Non-pigmented ciliary epithelial cell (primary cell): ENCODE measurements at regions not wholly inside any gene's neighbourhood (a gene's known extent, or its start where the extent isn't known, plus 50 kb on each side); places are given as distances from the start of the nearest gene placed in this dataset.

Experiments
- DNase-seq: peaks from one replicate; pipeline ENCODE4 v3.0.0-alpha.2; 2010; ENCODE audit warnings: low read depth

DNA sequence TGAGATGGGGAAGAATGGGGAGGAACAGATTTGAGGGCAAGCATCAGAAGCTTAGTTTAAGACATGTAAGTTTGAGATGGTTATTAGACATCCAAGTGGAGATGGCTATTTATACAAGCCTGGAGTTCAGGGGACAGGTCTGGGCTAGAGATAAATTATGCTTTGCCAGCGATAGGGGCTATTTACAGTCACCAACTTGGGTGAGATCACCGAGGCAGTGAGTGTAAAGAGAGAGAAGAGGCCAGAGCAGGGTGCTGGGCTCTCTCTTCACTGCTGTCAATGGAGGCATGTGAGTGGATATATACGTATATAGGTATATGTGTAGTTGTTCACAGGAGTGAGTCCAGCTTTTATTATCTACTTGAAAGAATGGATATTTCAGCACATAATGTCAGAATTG lies 81.0 kb downstream of the QPCT start:
- no peak for DNase-seq

DNA sequence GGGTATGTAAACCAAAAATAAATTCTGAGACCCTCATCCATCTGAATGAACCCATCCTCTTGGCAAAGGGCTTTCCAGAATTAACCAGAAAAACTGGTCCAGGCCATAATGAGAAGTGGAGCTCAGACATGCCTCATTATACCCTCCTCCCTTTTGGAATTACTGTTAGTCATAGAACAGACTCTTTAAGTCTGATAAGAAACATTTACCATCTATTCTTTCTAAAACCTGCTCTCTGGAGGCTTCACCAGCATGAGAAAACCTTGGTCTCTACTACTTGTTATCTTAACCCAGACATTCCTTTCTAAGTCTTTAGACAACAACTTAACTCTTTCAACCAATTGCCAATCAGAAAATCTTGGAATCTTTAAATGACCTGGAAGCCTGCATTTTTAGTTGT lies 82.8 kb downstream of the QPCT start:
- no peak for DNase-seq

DNA sequence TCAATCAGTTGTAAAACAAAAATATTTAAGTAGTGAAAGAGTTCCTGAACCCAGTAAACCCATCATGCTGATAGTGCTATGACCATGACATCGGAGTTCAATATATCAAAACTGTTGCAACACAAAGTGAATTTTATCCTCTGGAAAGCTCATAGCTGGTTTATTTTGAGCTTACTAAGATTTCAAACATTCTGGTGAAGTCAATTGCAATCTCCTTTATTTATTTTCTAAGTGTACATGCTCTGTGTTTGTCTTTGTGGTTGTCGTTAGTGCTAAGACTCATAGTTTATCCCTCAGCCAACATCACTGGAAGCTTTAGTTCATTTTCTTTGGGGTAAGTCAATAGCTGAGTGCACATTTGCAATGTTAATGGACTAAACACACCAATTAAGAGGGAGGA lies 91.9 kb downstream of the QPCT start:
- DNase-seq, result no peak

DNA sequence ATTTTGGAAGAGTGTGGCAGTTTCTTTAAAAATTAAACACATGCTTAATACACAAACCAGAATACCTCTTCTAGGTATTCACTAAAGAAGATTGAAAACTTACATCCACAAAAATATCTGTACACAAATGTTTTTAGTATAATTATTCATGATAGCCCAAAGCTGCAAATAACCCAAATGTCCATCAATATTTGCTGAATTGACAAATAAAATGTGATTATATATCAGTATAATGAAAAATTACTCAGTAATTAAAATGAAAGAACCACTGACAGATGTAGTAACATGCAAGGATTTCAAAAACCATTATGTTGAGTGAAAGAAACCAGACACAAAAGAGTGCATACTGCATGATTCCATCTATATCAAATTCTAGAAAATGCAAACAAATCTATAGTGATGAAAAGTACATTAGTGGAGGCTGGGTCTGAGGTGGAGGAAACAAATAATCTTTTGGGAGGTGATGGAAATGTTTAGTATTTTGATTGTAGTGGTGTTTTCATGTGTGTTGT lies 94.8 kb downstream of the QPCT start:
- no peak for DNase-seq

DNA sequence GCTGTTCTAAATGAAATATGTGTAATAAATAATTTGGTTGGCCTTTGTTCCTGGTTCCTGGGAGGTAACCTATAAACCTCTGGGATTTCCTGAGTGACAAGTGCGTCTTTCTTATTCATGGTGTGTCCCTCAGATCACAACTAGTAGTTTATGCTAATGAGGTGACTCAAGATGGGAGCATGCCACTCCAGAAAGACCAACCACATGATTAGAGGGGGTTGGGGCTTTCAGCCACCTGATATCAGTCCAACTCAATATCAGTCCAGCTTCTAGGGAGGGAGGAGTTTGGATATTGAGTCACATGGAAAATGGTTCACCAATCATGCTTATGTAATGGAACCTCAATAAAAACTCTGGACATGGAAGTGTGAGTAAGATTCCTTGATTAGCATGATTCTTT lies 96.6 kb downstream of the QPCT start:
- DNase-seq, result no peak

DNA sequence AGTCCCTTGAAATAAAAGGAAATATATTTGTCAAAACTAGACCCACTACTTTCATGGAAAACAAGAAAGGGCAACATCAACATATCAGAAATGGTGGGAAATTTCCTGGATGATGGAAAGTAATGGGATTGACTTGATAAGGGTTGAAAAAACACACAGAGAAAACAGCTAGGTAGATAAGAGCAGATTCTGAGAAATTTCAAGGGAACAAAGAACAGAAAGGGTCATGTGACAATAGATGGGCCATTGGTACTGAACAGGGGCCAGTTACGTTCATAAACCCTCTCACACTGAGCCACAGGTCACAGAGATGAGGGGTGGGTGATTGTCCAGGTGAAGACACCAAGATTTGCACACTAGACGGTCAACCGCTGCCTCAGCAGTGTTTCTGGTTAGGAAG lies 98.7 kb downstream of the QPCT start:
- DNase-seq, result no peak

DNA sequence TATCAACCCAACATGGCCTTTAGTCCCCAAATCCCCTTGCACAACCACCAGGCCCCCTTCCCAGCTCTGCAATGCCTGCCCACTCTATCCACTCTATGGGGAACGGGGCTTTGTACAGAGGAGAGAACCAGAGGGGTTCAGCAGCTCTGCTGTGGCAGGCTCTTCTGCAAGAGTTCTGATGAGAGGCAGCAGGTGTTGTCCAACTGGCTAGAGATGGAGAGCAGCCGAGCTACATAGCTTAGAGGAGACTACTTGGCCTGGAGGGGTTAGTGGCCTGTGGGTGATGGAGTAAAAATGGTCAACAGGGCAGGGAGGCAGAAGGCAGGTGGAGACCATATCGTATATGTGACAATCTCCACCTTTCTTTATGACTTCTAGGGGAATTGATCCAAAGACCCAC lies 103.0 kb downstream of the QPCT start:
- DNase-seq, result no peak

DNA sequence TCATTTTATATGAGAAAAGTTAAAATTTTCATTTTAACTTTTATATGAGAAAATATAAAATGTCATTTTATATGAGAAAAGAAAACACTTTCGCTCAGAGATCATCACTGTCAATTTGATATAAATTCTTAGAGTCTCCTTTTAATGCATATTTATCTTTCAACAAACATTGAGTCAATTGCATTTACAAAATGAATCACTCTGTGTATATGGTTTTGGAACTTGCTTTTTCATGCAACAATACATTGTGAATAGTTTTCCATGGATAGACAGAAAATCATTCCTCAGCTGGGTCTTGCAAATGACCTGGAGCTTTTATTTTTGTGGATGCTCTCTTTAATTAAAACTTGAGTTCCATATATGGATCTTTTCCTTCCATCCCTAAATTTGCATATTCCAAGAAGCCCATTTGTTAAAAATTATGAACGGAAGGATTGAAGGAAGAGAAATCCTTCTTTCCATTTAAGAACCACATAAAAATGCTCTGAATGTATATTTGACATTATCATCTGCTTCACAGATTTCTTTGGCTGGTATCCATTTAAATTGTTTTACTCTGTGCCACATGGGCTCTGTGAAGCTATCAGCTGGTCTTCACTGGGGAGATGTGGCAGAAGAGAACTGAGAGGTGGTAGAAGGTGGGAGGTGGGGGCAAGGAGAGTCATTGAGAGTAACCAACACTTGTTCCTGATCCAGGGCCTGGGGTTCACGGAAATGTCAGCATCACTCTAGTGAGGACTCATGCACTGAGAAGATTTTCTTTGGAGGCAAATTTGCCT lies 104.1 kb downstream of the QPCT start:
- DNase-seq, result no peak

DNA sequence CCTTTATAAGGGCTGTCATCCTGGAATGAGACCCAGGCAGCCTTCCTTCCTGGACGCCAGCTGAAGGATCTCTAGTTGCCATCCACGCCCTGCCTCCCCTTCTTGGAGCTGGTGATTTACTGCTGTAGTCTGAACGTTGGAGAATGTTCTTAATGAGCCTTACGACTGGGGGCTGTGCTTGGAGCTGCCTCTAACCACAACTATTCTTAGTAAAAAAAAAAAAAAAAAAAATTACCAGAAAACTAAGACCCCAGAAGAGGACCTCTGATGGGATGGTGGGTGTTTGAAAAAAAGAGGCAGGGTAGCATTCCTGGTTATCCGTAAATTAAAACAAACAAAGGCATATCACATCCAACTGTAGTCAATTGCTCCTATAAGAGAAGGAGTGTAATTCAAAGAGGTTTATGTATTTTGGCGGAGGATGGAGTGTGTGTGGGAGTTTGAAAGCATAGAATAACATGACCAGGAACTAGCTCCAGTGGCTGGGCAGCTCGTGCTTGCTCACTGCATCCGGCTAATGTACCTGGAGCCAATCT lies 105.4 kb downstream of the QPCT start:
- DNase-seq, result no peak

DNA sequence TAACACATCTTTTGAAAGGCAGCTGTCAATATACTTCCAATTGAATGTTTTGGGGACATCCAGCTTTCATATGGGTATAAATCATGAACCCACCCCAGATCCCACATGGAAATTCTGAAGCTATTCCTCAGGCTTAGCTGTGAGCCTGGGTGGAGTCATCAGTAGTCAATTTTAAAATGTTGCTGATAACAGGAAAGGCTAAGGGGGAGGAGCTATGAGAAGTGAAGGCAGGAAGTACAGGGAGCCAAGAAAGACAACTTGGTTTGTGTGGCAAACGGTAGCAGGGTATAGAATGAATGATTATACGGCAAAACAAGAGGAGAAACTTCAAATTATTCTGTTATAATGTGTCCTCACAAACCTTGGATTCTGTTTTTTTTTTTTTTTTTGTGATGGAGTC lies 108.6 kb downstream of the QPCT start:
- DNase-seq, result no peak

DNA sequence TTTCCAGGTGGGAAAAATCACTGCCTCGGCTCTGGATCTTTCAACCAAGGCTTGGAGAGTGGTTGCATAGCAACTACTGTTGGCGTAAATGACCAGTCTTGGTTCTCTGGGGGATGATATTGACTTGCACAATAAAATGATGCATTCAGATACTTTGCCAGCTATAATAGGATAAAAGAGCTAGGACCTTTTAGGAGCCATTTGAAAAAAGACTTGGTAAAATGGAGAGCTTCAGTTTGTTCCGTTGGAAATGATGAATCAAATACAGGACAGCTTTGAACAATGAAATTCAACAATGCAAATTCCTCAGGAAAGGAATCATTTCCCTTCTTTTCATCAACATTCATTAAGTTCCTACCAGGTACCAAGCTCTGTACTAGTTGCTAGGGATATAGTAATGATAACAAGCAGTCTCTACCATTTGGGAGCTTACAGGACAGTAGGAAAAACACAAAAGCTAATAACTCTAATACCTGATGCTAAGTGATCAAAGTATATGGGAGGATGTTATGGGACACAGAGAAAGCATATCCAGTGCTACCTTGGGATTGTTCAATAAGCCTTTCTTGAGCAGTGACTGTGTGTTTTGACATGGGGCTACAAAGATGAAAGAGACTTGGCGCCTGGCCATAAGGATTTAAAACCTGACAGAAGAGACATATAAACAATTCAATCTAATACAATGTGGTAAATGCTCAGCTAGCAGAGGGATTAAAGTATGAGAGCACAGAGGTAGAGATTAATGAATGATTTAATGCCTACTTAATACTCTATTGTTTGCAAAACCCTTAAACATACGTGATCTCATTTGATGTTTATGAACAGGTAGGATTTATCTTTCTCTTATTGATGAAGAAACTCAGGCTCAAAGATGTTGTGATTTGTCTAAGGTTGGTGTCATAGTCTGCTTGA lies 110.7 kb downstream of the QPCT start:
- DNase-seq, result no peak

DNA sequence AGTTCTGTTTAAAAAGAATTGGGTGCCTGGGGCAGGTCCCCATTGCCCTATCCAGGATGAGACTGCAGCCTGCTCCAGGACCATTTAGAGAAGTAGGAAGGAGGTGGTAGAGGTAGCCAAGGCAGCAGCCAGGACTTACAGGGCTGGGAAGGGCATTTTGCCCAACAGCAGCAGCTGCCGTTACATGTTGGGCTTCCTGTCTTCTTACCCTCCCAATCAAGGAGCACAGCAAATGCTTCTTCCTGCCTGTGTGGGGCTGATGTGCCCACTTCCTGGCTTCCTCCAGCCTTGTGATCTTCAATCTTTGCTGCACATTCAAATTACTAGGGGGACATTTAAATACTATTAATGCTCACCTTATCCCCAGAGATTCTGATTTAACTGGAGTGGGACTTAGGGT lies 112.0 kb downstream of the QPCT start:
- no peak for DNase-seq

DNA sequence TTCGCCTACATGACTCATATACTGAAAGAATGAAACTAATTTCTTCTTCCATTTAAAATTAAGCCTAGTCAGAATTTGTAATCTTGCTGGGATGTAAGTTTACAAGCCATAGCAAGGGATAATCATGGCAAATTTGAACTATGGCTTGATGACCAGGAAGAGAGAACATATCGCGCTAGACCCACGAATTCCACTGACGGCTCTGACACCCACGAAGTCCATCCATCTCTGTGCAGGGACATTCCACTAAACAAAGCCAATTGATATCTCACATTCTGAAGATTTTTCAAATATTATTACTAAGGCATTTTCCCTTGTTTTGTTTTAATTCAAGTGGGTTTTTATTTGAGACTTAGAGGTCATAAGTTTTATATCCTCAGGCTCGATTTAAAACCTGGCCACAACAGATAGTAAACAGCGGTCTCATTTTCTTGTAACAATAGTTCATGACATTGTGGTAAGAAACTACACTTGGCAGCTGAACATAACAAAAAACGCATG lies 113.0 kb downstream of the QPCT start:
- DNase-seq, result no peak

DNA sequence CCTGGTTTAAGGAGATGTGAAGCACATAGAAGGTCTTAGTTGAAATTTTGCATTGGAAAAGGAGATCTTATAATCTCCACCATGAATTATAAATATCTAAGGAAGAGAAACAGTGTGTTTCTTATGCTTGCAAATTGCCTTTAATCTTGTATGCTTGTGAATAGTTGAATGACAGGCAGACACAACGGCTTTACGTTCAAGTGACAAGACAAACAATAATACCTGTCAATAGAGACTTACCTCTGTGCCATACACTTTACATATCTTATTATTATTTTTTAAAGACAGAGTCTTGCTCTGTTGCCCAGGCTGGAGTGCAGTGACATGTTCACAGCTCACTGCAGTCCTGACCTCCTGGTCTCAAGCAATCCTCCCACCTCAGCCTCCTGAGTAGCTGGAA lies 113.7 kb downstream of the QPCT start:
- DNase-seq, result no peak

DNA sequence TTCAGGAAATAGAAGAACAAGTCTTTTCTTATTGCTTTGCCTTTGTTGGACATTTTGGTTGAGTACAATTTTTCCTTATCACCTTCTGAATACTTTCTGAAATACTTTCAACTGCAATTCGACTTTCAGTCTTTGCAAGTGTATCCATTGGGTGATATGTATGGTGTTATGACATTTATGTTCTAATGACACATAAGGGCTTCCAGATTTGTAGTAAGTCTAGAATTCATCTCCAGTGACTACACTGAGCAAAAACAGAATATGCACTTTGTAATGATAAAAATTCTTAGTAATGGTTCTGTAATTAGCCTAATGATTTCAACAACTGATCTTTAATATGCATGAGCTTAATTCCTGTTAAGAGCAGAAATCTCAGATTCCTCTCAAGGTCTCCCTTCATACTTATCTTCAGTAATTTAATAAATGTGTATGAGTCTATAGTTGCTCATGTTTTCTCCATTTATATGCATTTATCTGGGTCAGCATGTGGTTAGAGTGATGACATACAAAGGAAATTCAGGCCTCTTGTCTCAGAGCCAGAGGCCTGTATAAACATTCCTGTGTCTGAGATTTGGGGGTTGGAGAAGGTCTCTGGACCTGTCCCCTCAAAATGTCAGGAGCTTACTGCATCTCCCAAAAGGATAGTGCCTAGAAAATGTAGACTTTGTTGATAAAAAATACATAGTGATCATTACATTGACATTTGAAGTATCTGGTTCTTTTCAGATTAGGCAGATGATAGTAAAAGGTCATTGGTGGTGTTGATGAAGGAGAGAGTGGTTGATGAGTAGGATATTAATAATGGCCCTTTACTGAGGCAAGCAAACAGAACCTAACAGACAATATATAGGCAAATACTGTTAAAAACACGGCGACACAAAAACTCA lies 114.9 kb downstream of the QPCT start:
- peak; percentile 68 for DNase-seq

DNA sequence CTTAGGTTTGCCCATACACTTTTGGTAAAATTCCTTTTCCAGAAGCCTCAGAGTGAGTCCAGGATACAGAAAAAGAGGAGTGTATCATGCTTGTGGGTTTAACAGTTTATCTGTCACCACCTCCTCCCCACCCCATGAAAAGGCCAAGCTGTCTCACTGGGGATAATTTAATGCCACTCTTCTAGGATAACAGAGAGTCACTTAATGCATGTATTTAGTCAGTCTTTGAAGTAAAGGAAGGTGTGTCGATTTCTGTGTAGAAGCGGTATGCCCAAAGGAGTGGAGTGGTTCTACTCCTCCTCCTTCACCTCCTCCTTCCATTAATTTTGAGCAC lies 116.4 kb downstream of the QPCT start:
- DNase-seq, result no peak

DNA sequence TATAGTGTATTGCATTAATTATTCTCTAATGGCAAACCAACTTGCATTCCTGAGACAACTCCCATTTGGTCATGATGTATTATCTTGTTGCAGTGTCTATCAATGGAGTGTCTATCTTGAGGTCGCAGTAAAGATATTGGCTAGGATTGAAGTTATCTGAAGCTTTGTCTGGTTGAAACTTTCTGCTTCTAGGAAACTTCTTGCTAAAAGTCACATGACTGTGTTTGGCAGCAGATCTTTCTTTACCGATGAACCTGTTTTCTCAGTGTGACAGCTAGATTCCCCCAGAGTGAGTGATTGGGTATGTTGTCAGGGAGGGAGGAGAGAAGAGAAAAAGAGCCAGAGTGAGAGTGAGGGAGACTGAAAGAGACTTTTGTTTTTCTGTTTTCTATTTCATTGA lies 119.6 kb downstream of the QPCT start:
- DNase-seq, result no peak

DNA sequence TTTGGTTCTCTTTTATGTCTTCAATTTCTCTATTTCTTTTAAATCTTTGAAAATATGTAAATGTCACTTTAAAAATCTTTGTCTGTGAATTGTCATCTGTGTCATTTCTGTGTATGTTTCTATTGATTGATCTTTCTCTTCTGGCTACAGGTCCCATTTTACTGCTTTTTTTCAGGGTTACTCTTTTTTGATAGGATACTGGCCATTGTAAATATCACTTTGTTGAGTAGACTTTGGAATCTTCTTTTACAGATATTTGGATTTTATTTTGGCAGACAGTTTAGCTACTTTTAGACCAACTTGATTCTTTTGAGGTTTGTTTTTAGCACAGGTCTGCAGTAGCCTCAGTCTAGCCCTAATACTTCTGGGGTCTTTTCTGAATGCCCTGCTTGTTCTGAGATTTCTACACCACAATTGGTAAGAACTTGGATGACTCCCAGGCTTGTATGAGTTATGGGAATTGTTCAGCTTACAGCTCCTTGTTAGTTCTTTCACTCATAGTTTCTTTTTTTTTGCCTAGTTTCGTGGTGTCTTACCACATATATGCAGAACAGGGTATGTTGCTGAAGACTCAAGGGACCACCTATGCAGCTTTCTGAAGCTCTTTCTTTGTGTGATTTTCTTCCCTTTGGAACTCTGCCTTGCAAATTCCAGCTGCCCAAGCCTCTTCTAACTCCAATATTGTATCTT lies 122.2 kb downstream of the QPCT start:
- no peak for DNase-seq

DNA sequence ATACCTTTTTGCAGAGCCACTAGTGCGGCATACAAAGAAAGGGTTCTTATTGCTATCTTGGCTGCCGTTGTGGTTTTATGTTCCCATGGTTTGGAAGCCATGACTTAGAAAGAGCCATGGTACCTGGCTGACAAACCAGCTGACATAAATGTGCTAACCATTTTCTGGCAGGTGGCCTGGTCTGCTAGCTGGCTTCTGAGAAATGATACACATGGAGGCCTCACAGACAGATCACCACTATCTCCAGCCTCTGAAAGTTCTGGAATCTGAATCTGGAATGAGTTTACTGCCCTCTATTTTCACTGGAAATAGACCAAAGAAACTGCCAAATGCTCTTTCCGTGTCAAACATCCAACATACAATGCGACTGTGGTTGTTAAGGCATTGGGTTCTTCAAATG lies 123.7 kb downstream of the QPCT start:
- DNase-seq, result no peak

DNA sequence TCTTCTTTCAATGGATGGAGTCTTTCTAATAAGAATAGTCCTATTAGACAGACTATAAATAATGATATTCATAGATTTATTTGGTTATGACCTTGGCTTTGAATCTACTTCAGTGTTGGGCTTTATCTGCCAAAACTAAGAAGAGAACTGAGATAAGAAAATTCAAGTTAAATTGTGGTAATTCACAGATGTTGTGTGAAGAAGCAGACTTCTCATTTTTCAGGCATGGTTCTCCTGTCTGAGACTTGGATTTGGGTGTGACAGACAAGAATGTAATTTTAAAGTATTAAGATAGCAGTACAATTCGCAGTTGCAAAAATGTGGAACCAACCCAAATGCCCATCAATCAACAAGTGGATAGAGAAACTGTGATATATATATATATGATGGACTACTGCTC lies 124.7 kb downstream of the QPCT start:
- no peak for DNase-seq

DNA sequence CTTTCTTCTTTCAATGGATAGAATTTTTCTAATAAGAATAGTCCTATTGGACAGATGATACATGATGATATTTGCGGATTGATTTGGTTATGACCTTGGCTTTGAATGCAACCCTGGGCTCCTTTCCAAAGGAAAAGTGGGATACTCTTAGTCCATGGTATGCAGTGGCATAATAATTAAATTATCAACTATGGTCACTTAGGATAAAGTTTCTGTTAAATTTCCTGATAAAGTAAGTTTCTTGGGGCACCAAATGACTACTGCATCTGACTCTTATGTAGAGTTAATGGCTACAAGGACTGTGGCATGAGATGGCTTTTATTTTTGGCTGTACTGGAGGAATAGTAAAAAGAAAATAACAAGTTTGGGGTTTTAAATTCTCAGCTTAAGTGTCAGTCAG lies 126.7 kb downstream of the QPCT start:
- no peak for DNase-seq
